H9 (cell line): ENCODE measurements at regions not wholly inside any gene's neighbourhood (a gene's known extent, or its start where the extent isn't known, plus 50 kb on each side); places are given as distances from the start of the nearest gene placed in this dataset.

Experiments
- DNase-seq: peaks from one replicate; pipeline ENCODE4 v3.0.0-alpha.2; 2017
- H2AFZ ChIP-seq: one replicate; pipeline ENCODE4 v1.6.1; 2013; ENCODE audit warnings: mild to moderate bottlenecking, low read length, control low read depth, moderate library complexity
- H2AK5ac ChIP-seq: 2 replicates; pipeline ENCODE4 v1.6.1; 2013; ENCODE audit warnings: low read length, control low read depth, mixed read lengths; ENCODE audit not compliant: insufficient read length
- H2BK120ac ChIP-seq: one replicate; pipeline ENCODE4 v1.6.1; 2013; ENCODE audit warnings: low read depth, mild to moderate bottlenecking, low read length, control low read depth, inconsistent platforms; ENCODE audit not compliant: poor library complexity, severe bottlenecking
- H2BK12ac ChIP-seq: 2 replicates; pipeline ENCODE4 v1.6.1; 2013; ENCODE audit warnings: low read length, control low read depth, mixed read lengths, low read depth; ENCODE audit not compliant: insufficient read length
- H2BK15ac ChIP-seq: 2 replicates; pipeline ENCODE4 v1.6.1; 2013; ENCODE audit warnings: low read depth, low read length, control low read depth
- H2BK20ac ChIP-seq: one replicate; pipeline ENCODE4 v1.6.1; 2013; ENCODE audit warnings: low read depth, mild to moderate bottlenecking, low read length, control low read depth, inconsistent platforms; ENCODE audit not compliant: poor library complexity, severe bottlenecking
- H2BK5ac ChIP-seq: 2 replicates; pipeline ENCODE4 v1.6.1; 2013; ENCODE audit warnings: low read length, control low read depth, mixed read lengths; ENCODE audit not compliant: insufficient read length
- H3K14ac ChIP-seq: 2 replicates; pipeline ENCODE4 v1.6.1; 2013; ENCODE audit warnings: low read length, control low read depth; ENCODE audit not compliant: insufficient read depth
- H3K18ac ChIP-seq: 2 replicates; pipeline ENCODE4 v1.6.1; 2013; ENCODE audit warnings: low read depth, mild to moderate bottlenecking, mixed read lengths, low read length, control low read depth; ENCODE audit not compliant: insufficient read length
- H3K23ac ChIP-seq: 2 replicates; pipeline ENCODE4 v1.6.1; 2013; ENCODE audit warnings: low read length, control low read depth, mixed read lengths, low read depth; ENCODE audit not compliant: insufficient read length
- H3K23me2 ChIP-seq: 2 replicates; pipeline ENCODE4 v1.6.1; 2013; ENCODE audit warnings: low read depth, mild to moderate bottlenecking, mixed read lengths, low read length, control low read depth; ENCODE audit not compliant: insufficient read length, poor library complexity, severe bottlenecking
- H3K27ac ChIP-seq: 2 replicates; pipeline ENCODE4 v1.5.1; 2013; ENCODE audit warnings: low read length, control low read depth, mixed read lengths, low read depth; ENCODE audit not compliant: insufficient read length
- H3K27me3 ChIP-seq: 2 replicates; pipeline ENCODE4 v1.6.1; 2013; ENCODE audit warnings: low read length, control low read depth, inconsistent platforms; ENCODE audit not compliant: insufficient read depth
- H3K4ac ChIP-seq: 2 replicates; pipeline ENCODE4 v1.6.1; 2013; ENCODE audit warnings: low read depth, mild to moderate bottlenecking, control low read depth, inconsistent platforms, low read length, moderate library complexity
- H3K4me1 ChIP-seq: 2 replicates; pipeline ENCODE4 v1.6.1; 2013; ENCODE audit warnings: low read length, control low read depth, inconsistent platforms; ENCODE audit not compliant: insufficient read depth
- H3K4me2 ChIP-seq: 2 replicates; pipeline ENCODE4 v1.6.1; 2013; ENCODE audit warnings: low read length, control low read depth, mixed read lengths; ENCODE audit not compliant: insufficient read length, insufficient read depth
- H3K56ac ChIP-seq: 2 replicates; pipeline ENCODE4 v1.6.1; 2013; ENCODE audit warnings: low read depth, mild to moderate bottlenecking, mixed read lengths, low read length, control low read depth; ENCODE audit not compliant: insufficient read length
- H3K79me1 ChIP-seq: 2 replicates; pipeline ENCODE4 v1.6.1; 2013; ENCODE audit warnings: low read depth, mild to moderate bottlenecking, moderate library complexity, low read length, control low read depth, inconsistent platforms; ENCODE audit not compliant: insufficient read depth, poor library complexity, severe bottlenecking
- H3K79me2 ChIP-seq: 2 replicates; pipeline ENCODE4 v1.6.1; 2013; ENCODE audit warnings: low read length, control low read depth, inconsistent platforms; ENCODE audit not compliant: insufficient read depth
- H3K9ac ChIP-seq: 2 replicates; pipeline ENCODE4 v1.6.1; 2013; ENCODE audit warnings: low read length, control low read depth, mixed read lengths; ENCODE audit not compliant: insufficient read length; ENCODE audit errors: extremely low read depth
- H3K9me3 ChIP-seq: one replicate; pipeline ENCODE4 v1.6.1; 2013; ENCODE audit warnings: low read depth, low read length, inconsistent platforms; ENCODE audit not compliant: control insufficient read depth
- H3T11ph ChIP-seq: one replicate; pipeline ENCODE4 v1.6.1; 2013; ENCODE audit warnings: mild to moderate bottlenecking, low read length, control low read depth, inconsistent platforms
- H4K20me1 ChIP-seq: one replicate; pipeline ENCODE4 v1.6.1; 2013; ENCODE audit not compliant: control insufficient read depth, insufficient read length, insufficient read depth
- H4K5ac ChIP-seq: 2 replicates; pipeline ENCODE4 v1.6.1; 2013; ENCODE audit warnings: low read depth, mild to moderate bottlenecking, mixed read lengths, low read length, control low read depth; ENCODE audit not compliant: insufficient read length
- H4K8ac ChIP-seq: replicated peaks from 2 replicates; pipeline ENCODE4 v1.6.1; 2013; ENCODE audit warnings: low read length, control low read depth, mixed read lengths, low read depth; ENCODE audit not compliant: insufficient read length
- H4K91ac ChIP-seq: 2 replicates; pipeline ENCODE4 v1.6.1; 2013; ENCODE audit warnings: low read depth, mild to moderate bottlenecking, moderate library complexity, mixed read lengths, low read length, control low read depth; ENCODE audit not compliant: insufficient read length
- H3K27ac Mint-ChIP-seq, 3 experiments: 2 replicates in 2 of 3; 3 replicates in 1 of 3; pipeline ENCODE4 v1.8.0; 2020 to 2021; ENCODE audit warnings: mixed read lengths in 3 of 3, mild to moderate bottlenecking in 1 of 3, moderate library complexity in 1 of 3
- H3K27me3 Mint-ChIP-seq: 2 replicates; pipeline ENCODE4 v1.8.0; 2021; ENCODE audit warnings: low read depth, mild to moderate bottlenecking, moderate library complexity, mixed read lengths
- H3K36me3 Mint-ChIP-seq, 3 experiments: 2 replicates in 2 of 3; 3 replicates in 1 of 3; pipeline ENCODE4 v1.8.0; 2020 to 2021; ENCODE audit warnings: low read depth in 3 of 3, mixed read lengths in 3 of 3; ENCODE audit not compliant: insufficient read depth in 1 of 3
- H3K4me1 Mint-ChIP-seq, 2 experiments: 2 replicates each; pipeline ENCODE4 v1.8.0; 2020; ENCODE audit warnings: mixed read lengths in 2 of 2
- H3K4me3 Mint-ChIP-seq, 2 experiments: 2 replicates in 1 of 2; 3 replicates in 1 of 2; pipeline ENCODE4 v1.8.0; 2020 to 2021; ENCODE audit warnings: mild to moderate bottlenecking in 2 of 2, mixed read lengths in 2 of 2, moderate library complexity in 1 of 2
- H3K9me3 Mint-ChIP-seq, 2 experiments: 2 replicates in 1 of 2; 3 replicates in 1 of 2; pipeline ENCODE4 v1.8.0; 2020; ENCODE audit warnings: mild to moderate bottlenecking in 2 of 2, mixed read lengths in 2 of 2, moderate library complexity in 1 of 2
- whole genome bisulfite sequencing: extraction: QIAGEN DNeasy Blood & Tissue Kit; methylation state at CpG from one replicate; pipeline ENCODE4 v1.1.7; 2013; ENCODE audit warnings: missing lambda C conversion rate, low lambda C conversion rate, mixed read lengths; ENCODE audit not compliant: insufficient read length; ENCODE audit errors: extremely low coverage; 5-methylcytosine and 5-hydroxymethylcytosine counted together
- TF ChIP-seq, protein P1 (sequence below): fragments of 200-600 bp; sonication (generic); conservative IDR thresholded peaks from 3 replicates; pipeline ENCODE4 v1.8.0; 2021; ENCODE audit warnings: antibody characterized with exemption, mild to moderate bottlenecking

DNA sequence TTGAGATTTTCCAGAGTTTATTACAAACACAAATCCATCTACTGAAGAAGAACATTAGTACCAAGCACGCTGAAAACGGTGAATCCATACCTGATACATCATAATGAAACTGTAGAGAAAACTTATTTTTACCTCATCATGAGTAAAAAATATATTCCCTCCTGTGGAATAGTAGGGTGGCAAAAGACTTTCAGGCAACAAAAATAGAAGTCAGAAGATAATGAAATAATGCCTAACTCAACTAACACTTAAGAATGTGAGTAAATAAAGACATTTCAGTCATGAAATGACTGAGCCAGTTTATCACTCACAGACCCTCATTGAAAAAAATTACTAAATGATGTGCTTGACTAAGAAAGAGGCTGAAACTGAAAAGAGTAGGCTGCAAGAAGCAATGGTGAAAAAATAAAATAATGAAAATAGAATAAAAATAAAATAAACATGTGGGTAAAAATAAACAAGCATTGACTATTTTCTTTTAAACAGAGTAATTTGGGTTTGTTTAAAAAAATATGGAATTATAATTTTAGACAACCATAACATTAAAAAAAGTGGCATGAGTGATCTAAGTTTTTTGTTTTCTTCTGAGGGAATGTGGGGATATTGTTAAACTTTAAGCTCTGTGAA, 148.6 kb downstream of the ASCL1 start:
- Histone ChIP-seq H3K79me1 (no peaks in the 10 kb centered on the region), H3T11ph (no peak overlapping the region), H2AK5ac (no peak overlapping the region), H2BK120ac (no peak overlapping the region), H4K5ac (no peak overlapping the region), H3K56ac (no peak overlapping the region), H2AFZ (no peak overlapping the region), H3K27ac (no peak overlapping the region), H3K18ac (no peak overlapping the region), H3K23me2 (no peaks in the 10 kb centered on the region), H3K4me2 (no peak overlapping the region), H4K91ac (no peak overlapping the region), H2BK5ac (no peak overlapping the region), H3K27me3 (no peaks in the 10 kb centered on the region), H3K14ac (no peak overlapping the region), H3K9ac (no peak overlapping the region), H3K4ac (no peak overlapping the region), H3K23ac (no peak overlapping the region), H3K9me3 (no peaks in the 10 kb centered on the region), H2BK12ac (no peak overlapping the region), H3K4me1 (no peaks in the 10 kb centered on the region), H2BK15ac (no peak overlapping the region), H2BK20ac (no peak overlapping the region), H4K8ac (no peak overlapping the region), H3K79me2 (no peaks in the 10 kb centered on the region), H4K20me1 (no peaks in the 10 kb centered on the region)
- no peak for DNase-seq
- no peaks in the 10 kb centered on the region for H3K36me3 Mint-ChIP-seq
- no peak overlapping the region for H3K27ac Mint-ChIP-seq
- no peaks in the 10 kb centered on the region for H3K4me1 Mint-ChIP-seq
- no peaks in the 10 kb centered on the region for H3K9me3 Mint-ChIP-seq
- H3K4me3 Mint-ChIP-seq: no peak overlapping the region
- H3K27me3 Mint-ChIP-seq: no peaks in the 10 kb centered on the region; the same call in 1 of the 2 replicates
- no CpG with 5 or more reads among the region's 2 CpGs for WGBS
- TF ChIP-seq, protein P1, sequence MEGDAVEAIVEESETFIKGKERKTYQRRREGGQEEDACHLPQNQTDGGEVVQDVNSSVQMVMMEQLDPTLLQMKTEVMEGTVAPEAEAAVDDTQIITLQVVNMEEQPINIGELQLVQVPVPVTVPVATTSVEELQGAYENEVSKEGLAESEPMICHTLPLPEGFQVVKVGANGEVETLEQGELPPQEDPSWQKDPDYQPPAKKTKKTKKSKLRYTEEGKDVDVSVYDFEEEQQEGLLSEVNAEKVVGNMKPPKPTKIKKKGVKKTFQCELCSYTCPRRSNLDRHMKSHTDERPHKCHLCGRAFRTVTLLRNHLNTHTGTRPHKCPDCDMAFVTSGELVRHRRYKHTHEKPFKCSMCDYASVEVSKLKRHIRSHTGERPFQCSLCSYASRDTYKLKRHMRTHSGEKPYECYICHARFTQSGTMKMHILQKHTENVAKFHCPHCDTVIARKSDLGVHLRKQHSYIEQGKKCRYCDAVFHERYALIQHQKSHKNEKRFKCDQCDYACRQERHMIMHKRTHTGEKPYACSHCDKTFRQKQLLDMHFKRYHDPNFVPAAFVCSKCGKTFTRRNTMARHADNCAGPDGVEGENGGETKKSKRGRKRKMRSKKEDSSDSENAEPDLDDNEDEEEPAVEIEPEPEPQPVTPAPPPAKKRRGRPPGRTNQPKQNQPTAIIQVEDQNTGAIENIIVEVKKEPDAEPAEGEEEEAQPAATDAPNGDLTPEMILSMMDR: no peak
